Fibroblast of mammary gland (primary cell): ENCODE measurements at regions not wholly inside any gene's neighbourhood (a gene's known extent, or its start where the extent isn't known, plus 50 kb on each side); places are given as distances from the start of the nearest gene placed in this dataset.

Source experiments
- DNase-seq: peaks from one replicate; pipeline ENCODE4 v3.0.0-alpha.2; 2010; ENCODE audit warnings: low read depth
- H3K4me3 ChIP-seq: 2 replicates; pipeline ENCODE4 v1.5.1; 2011; ENCODE audit warnings: low read depth, mild to moderate bottlenecking, low read length, moderate library complexity; ENCODE audit not compliant: control insufficient read depth
- TF ChIP-seq, protein P1 (sequence below): conservative IDR thresholded peaks from 2 replicates; pipeline ENCODE4 v1.5.1; 2011; ENCODE audit warnings: low read depth, low read length, inconsistent platforms; ENCODE audit not compliant: control insufficient read depth, insufficient read depth

DNA sequence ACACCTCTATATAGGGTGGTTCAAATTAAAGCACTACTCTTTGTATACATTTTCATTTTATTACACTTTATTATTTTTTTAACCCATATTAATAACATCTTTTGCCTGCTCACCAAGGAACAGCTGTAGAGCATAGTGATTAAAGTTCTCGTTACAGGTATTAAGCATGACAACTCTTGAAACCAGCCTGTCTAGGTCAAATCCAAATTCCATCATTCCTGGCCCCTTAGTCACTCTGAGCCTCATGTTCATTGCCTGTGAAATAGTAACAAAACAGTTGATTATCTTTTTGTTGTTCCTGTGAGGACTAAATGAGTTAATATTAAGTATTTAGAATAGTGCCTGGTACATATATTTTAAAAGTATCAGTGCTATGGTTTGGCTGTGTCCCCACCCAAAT, 334.5 kb downstream of the RAB38 start:
- TF ChIP-seq, protein P1, sequence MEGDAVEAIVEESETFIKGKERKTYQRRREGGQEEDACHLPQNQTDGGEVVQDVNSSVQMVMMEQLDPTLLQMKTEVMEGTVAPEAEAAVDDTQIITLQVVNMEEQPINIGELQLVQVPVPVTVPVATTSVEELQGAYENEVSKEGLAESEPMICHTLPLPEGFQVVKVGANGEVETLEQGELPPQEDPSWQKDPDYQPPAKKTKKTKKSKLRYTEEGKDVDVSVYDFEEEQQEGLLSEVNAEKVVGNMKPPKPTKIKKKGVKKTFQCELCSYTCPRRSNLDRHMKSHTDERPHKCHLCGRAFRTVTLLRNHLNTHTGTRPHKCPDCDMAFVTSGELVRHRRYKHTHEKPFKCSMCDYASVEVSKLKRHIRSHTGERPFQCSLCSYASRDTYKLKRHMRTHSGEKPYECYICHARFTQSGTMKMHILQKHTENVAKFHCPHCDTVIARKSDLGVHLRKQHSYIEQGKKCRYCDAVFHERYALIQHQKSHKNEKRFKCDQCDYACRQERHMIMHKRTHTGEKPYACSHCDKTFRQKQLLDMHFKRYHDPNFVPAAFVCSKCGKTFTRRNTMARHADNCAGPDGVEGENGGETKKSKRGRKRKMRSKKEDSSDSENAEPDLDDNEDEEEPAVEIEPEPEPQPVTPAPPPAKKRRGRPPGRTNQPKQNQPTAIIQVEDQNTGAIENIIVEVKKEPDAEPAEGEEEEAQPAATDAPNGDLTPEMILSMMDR: no peak
- no peak overlapping the region for H3K4me3 ChIP-seq
- no peak for DNase-seq

DNA sequence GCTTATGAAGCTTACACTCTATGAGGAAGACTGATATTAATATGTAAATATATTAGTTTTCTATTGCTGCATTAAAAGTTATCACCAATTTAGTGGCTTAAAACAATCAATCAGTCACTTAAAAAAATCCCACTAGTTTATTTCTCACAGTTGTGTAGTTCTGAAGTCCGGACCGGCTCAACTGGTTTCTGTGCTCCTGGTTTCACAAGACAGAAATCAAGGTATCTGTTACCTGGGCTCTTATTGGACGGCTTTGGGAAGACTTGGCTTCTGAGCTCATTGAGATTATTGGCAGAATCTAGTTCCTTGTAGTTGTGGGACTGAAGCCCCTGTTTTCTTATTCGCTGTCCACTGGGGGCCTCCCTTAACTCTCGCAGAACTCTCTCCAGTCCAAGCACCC, 343.0 kb downstream of the RAB38 start:
- DNase-seq: no peak
- TF ChIP-seq, protein P1: no peak
- H3K4me3 ChIP-seq: no peak overlapping the region

DNA sequence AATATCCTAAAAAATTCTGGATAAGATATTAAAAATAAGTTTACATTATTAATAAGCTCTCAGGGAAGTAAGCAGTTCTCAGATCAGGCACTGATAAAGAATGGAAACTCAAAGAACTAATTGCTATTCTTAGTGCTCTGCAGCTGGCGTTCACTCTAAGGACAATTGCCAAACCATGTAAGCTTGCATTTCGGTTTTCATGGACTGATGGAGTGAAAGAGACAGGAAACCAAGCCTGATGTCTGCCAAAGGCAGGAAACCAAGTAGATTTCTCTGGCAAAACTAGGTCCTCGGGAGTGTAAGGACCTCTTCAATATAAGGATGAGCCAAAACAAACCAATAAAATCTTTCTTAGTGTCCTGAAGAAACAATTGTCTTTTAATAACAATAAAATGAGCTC, 355.2 kb downstream of the RAB38 start:
- TF ChIP-seq, protein P1: no peak
- no peak overlapping the region for H3K4me3 ChIP-seq
- DNase-seq: no peak

DNA sequence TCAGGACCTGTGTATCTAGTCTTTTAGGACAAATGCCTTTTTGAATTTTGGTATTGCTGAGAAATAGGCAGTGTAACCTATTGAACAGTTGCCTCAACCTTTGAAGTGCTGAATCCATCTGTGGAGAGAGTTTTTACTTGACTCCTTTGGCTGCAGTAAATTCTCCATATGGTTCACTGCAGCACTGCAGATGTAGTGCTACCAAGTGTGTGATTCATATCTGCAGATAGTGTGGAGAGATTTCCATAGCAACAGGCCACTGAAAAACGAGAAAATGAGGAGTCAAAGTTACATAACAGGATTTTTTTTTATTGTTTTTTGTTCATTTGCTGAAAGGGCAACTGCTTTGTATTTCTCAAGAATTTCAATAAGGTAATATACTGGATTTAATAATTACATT, 356.1 kb downstream of the RAB38 start:
- H3K4me3 ChIP-seq: no peak overlapping the region
- DNase-seq: peak; percentile 20
- TF ChIP-seq, protein P1: no peak

DNA sequence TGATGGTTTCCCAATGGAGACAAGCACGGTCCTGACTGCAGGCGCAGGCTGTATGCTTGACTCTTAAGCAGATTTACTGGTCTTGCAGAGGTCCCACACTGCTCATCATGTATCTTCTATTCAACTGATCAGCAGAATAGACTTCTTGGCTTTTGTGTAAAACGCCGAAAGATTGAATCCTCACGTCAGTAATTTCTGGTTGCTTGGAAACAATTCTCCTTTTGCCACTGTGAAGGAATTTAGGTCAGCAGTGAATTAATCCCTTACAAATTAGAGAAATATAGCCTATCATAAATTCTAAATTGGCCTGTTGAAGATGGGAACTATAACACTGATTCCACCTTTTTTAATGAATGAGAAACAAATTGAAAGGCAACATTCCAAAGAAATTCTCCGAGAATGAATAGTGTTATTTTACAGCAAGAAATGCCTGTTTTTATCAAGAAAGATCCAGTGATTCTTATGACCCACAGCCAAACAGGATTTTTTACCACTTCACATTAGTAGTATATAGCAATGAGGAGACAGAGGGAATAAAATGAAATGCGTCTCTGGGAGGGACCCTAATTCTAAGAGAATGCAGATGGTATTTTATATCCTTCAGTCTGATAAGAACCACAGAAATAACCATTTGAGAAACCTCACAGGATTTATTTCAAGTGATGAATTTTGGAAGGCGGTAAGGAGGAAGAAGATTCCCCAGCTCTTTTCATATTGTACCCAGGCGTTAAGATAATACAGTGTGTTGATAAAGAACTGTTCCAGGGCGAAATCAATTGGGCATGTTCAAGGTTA, 362.5 kb downstream of the RAB38 start:
- H3K4me3 ChIP-seq: no peak overlapping the region
- no peak for DNase-seq
- TF ChIP-seq, protein P1: no peak

DNA sequence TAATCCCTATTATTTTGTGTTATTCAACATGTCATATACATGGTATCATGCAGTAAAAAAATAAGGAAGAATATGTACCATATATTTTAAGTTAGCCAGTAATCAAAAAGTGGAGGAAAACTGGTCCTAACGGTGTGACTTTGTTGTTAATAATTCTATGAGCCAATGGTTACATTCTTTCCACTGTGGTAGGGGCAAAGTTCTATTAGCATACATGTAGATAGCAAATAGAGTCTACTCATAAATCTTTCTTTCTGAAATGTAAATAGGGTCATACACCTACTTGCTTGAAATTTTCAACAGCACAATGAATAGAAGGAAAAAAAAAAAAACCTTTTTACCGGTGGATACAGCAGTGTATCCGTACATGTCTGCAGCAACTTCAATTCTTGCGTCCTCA, 364.8 kb downstream of the RAB38 start:
- TF ChIP-seq, protein P1: no peak
- no peak overlapping the region for H3K4me3 ChIP-seq
- DNase-seq: no peak
